Heart left ventricle (tissue), 13 donors: ENCODE measurements at regions not wholly inside any gene's neighbourhood (a gene's known extent, or its start where the extent isn't known, plus 50 kb on each side); places are given as distances from the start of the nearest gene placed in this dataset.

Source experiments
- POLR2A ChIP-seq, 2 donors: fragments of 450-650 bp; IDR thresholded peaks; one replicate each; pipeline ENCODE4 v1.6.1; 2017; ENCODE audit warnings: antibody characterized with exemption in 2 of 2, mild to moderate bottlenecking in 2 of 2, moderate library complexity in 2 of 2
- TF ChIP-seq, protein P1 (sequence below), 12 donors: fragments of 200-600 bp; sonication (generic) in 4 of 12; IDR thresholded peaks; one replicate each; pipeline versions ENCODE4 v1.5.0 to v1.8.0; 2018 to 2022; ENCODE audit warnings: antibody characterized with exemption in 12 of 12, mild to moderate bottlenecking in 5 of 12
- donor health status: ischemic (EF 13 %, LVEDD 7.1; RV severe dilation, severe dysfunction).
- donor health status: DM: no; HTN: yes; CAD: no.
- donor health status: DM: no; HTN: no; CAD: no.
- donor health status: ischemic (EF 25% LVEDD 6.9; RV normal size, moderate dysfunction).
- donor health status: ischemic (EF 25% LVEDD 5.7; RV mildly dilated, moderate dysfunction).
- donor health status: ischemic (EF 35%, LVEDD 5.7; RV mildly dilated, moderate dysfunction).
- donor health status: nonischemic (EF 11% LVEDD 7.7; RV severe dilation, severe dysfunction).
- donor health status: DM: yes; HTN: yes; CAD: no.
- donor health status: PGD.
- donor health status: ischemic (EF 29% LVEDD 5.4; RV normal size, mild dysfunction).
- donor health status: nonischemic (EF 23%, LVEDD 6.1; RV moderate dilation, normal function).

DNA sequence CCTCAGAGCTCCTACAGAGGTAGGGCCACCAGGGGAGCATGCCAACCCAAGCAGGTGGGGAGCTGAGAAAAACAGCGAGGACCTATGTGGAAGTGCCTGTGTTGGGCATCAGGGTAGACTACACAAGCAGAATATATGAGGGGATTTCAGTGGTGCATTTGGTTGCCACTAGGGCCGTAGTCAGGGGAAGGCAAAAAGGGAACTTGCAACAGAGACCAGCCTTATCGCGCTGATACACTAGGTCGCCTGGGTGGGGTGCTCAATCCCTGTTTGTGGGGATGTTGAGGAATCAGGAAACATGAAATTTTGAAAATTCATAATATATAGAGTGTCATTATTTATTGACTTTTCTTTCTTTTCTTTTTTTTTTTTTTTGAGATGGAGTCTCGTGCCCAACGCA, 370.9 kb upstream of the PRR16 start:
- TF ChIP-seq POLR2A (IDR thresholded peaks at IDR 0.05) = no peak
- TF ChIP-seq, protein P1, sequence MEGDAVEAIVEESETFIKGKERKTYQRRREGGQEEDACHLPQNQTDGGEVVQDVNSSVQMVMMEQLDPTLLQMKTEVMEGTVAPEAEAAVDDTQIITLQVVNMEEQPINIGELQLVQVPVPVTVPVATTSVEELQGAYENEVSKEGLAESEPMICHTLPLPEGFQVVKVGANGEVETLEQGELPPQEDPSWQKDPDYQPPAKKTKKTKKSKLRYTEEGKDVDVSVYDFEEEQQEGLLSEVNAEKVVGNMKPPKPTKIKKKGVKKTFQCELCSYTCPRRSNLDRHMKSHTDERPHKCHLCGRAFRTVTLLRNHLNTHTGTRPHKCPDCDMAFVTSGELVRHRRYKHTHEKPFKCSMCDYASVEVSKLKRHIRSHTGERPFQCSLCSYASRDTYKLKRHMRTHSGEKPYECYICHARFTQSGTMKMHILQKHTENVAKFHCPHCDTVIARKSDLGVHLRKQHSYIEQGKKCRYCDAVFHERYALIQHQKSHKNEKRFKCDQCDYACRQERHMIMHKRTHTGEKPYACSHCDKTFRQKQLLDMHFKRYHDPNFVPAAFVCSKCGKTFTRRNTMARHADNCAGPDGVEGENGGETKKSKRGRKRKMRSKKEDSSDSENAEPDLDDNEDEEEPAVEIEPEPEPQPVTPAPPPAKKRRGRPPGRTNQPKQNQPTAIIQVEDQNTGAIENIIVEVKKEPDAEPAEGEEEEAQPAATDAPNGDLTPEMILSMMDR (IDR thresholded peaks at IDR 0.05) = no peak
